ENCODE measurements at regions not wholly inside any gene's neighbourhood (a gene's known extent, or its start where the extent isn't known, plus 50 kb on each side); places are given as distances from the start of the nearest gene placed in this dataset.

- H3K27me3 ChIP-seq (ENCODE audit: insufficient read depth, low read depth): no peaks in the 10 kb centered on the region
These were observed 72.6 kb upstream of the CDH5 start for GRCh38 chr16:66293932-66294331.

DNA sequence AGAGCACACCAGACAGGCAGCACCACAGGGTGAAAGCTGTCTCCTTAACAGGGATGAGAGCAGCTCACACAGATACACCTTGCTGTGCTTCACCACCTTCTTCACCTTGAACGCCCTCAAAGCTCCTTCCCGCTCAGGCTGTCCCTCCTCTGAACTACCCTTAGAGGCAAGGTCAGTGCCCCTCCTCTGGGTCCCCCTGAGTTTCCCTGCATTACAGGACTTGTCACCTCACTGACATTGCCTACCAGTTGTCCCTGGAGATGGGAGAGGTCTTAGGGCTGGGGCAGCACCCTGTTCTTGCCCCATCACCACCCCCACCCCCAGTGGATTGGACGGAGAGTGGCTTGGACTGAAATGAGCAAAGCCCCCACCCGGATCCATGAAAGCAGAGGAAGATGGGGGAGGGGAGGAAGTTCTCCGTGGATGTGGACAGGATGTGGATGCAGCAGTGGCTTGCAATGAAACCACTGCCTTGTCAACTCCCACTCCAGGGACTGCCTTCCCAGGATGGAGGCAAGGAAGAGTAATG is 73.2 kb upstream of the CDH5 start:
- Histone ChIP-seq H3K9ac (no peak overlapping the region), H3K36me3 (ENCODE audit: insufficient read depth) (no peaks in the 10 kb centered on the region), H3K4me1 (ENCODE audit: low read depth, poor library complexity, severe bottlenecking) (no peaks in the 10 kb centered on the region), H3K4me3 (IDR thresholded peaks at IDR 0.05; ENCODE audit: insufficient read depth, low read depth, low read length) (no peak overlapping the region), H2AFZ (ENCODE audit: low read depth) (no peak overlapping the region), H3K27ac (no peak overlapping the region), H3K79me2 (ENCODE audit: insufficient read depth, low read depth) (no peaks in the 10 kb centered on the region), H3K27me3 (ENCODE audit: insufficient read depth, low read depth) (no peaks in the 10 kb centered on the region), H3K4me2 (no peak overlapping the region), H4K20me1 (ENCODE audit: insufficient read depth) (no peaks in the 10 kb centered on the region)
- TF ChIP-seq CTCF (conservative IDR thresholded peaks at IDR 0.05; ENCODE audit: low read depth, low read length): no peak

More at GRCh38 chr16:66293932-66294331, 72.6 kb upstream of the CDH5 start:
- H3K36me3 ChIP-seq (ENCODE audit: insufficient read depth): no peaks in the 10 kb centered on the region
- H4K20me1 ChIP-seq (ENCODE audit: insufficient read depth): no peaks in the 10 kb centered on the region
- H3K4me2 ChIP-seq: no peak overlapping the region
- no peak overlapping the region for H3K27ac ChIP-seq
- no peaks in the 10 kb centered on the region for H3K4me1 ChIP-seq (ENCODE audit: low read depth, poor library complexity, severe bottlenecking)
- no peak overlapping the region for H3K9ac ChIP-seq
- H3K79me2 ChIP-seq (ENCODE audit: insufficient read depth, low read depth): no peaks in the 10 kb centered on the region
- TF ChIP-seq CTCF (conservative IDR thresholded peaks at IDR 0.05; ENCODE audit: low read depth, low read length): no peak
- H2AFZ ChIP-seq (ENCODE audit: low read depth): no peak overlapping the region
- H3K4me3 ChIP-seq (IDR thresholded peaks at IDR 0.05; ENCODE audit: insufficient read depth, low read depth, low read length): no peak overlapping the region

GRCh38 chr16:66292241-66292935 is 74.1 kb upstream of the CDH5 start:
- no peaks in the 10 kb centered on the region for H4K20me1 ChIP-seq (ENCODE audit: insufficient read depth)
- no peak for TF ChIP-seq CTCF (conservative IDR thresholded peaks at IDR 0.05; ENCODE audit: low read depth, low read length)
- H3K27me3 ChIP-seq (ENCODE audit: insufficient read depth, low read depth): no peaks in the 10 kb centered on the region
- H3K4me3 ChIP-seq (IDR thresholded peaks at IDR 0.05; ENCODE audit: insufficient read depth, low read depth, low read length): no peak overlapping the region
- no peaks in the 10 kb centered on the region for H3K79me2 ChIP-seq (ENCODE audit: insufficient read depth, low read depth)
- H3K36me3 ChIP-seq (ENCODE audit: insufficient read depth): no peaks in the 10 kb centered on the region
- no peaks in the 10 kb centered on the region for H3K4me1 ChIP-seq (ENCODE audit: low read depth, poor library complexity, severe bottlenecking)
- H3K9ac ChIP-seq: no peak overlapping the region
- no peak overlapping the region for H2AFZ ChIP-seq (ENCODE audit: low read depth)
- H3K4me2 ChIP-seq: no peak overlapping the region
- no peak overlapping the region for H3K27ac ChIP-seq

DNA sequence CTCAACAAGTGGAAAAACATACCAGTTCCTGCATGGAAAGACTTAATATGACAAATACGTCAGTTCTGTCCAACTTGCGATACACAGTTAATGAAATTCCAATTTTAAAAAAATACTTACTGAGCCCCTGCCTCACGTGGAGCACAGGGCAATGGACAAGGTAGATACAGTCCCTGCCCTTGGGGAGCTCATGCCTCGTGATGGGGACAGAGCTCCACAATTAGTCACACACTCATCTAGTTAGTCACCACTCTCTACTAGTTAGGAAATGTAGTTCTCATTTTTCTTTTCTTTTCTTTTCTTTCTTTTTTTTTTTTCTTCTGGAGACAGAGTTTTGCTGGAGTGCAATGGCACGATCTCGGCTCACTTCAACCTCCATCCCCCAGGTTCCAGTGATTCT is 74.7 kb upstream of the CDH5 start:
- Histone ChIP-seq H3K27ac (no peak overlapping the region), H3K36me3 (ENCODE audit: insufficient read depth) (no peaks in the 10 kb centered on the region), H4K20me1 (ENCODE audit: insufficient read depth) (no peaks in the 10 kb centered on the region), H3K4me2 (no peak overlapping the region), H3K79me2 (ENCODE audit: insufficient read depth, low read depth) (no peaks in the 10 kb centered on the region), H2AFZ (ENCODE audit: low read depth) (no peak overlapping the region), H3K27me3 (ENCODE audit: insufficient read depth, low read depth) (no peaks in the 10 kb centered on the region), H3K9ac (no peak overlapping the region), H3K4me3 (IDR thresholded peaks at IDR 0.05; ENCODE audit: insufficient read depth, low read depth, low read length) (no peak overlapping the region), H3K4me1 (ENCODE audit: low read depth, poor library complexity, severe bottlenecking) (no peaks in the 10 kb centered on the region)
- no peak for TF ChIP-seq CTCF (conservative IDR thresholded peaks at IDR 0.05; ENCODE audit: low read depth, low read length)
